ENCODE measurements at regions not wholly inside any gene's neighbourhood (a gene's known extent, or its start where the extent isn't known, plus 50 kb on each side); places are given as distances from the start of the nearest gene placed in this dataset.

DNA sequence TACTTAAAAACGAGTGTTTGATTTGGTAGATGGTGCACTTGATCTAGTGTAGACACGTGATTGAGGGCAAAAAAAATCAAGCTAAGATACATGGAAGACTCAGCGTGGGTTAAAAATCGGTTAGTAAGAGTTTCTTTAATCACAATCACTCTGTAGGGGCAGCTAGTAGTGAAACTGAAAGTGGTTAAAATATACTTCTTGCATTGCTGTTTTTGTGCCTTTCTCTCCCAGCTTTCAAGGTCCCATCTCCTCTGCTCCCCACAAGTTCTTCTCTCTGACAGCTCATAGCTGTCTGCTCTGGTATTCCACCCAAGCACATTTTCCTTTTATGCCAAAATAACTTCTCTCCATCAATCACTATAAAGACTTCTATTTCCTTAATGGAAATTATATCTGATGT lies 1089.7 kb downstream of the EFNB2 start:
- DNase-seq: no peak

- no peak for DNase-seq
Observed at GRCh38 chr13:105442949-105443699, 1092.3 kb downstream of the EFNB2 start.

DNA sequence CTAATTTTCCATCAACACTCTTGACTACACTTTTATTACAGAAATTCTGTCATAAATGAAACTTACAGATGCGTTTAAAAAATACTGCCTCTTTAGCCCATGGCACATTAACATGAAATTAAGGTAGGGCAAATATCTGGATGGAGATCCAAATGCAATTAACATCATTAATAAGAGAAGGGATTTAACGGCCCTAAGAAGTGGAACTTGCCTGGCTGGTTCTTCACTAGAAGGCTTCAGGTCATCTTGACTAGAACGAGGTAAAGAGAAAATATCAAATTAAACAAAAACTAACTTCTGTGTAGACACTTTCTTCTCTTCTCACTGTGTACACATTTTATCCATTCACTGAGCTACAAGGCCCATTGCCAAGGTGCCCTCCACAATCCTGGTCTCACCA lies 1093.4 kb downstream of the EFNB2 start:
- no peak for DNase-seq

GRCh38 chr13:105441051-105441750 lies 1094.3 kb downstream of the EFNB2 start:
- DNase-seq: no peak

GRCh38 chr13:105436943-105437342 lies 1098.5 kb downstream of the EFNB2 start:
- no peak for DNase-seq

DNA sequence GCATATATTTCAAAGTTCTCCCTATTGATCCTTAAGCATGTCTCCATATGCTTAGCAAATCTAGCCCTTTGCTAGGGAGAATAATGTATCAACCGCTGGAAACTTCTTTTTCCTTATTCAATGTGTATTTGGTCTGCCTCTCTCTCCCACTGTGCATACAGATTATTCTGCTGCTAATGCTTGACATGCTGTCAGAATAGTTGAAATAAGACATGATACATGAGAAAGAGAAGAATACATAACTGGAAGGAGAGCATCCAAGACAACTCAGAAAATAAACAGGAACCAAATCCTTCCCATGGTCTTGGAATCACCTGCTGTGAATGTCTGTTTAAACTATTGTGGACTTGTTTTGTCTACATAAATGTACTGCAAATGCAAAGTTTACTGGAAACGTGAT lies 1103.0 kb downstream of the EFNB2 start:
- no peak for DNase-seq

DNA sequence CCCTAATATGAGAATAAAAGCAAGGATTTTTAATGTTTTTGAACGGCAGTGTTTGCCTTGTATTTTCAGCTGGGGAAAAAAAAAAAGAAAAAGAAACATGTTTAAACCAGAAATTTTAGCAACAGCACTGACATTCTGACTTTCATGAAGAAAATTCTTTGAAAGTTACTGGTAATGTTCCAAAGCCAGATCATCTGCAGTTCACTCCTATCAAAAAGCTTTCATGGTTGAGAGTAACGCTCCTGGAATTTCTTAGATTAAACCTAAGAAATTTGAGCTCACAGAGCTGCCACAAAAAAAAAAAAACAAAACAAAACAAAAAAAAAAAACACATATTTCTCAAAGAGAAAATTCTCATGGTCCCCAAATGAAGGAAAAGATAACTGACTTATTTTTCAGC lies 1106.7 kb downstream of the EFNB2 start:
- no peak for DNase-seq

DNA sequence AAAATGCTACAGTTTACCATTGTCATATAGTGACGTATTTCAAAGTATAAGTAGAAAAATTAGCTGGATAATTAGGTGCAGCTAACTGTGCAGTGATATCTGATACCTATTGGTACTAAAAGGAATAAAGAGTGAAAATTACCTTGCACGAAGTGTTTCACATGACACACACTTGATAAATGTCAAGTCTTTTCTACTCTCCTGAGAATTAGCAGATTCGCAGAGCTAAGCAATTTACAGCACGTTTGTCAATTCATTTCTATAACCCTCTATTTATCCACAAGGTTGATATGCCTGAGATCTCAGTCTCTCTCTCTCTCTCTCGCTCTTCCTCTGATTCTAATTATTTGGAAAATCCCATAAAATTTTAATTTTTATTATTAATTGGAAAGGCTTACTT lies 1109.0 kb downstream of the EFNB2 start:
- DNase-seq: no peak

- DNase-seq: no peak
Observed at GRCh38 chr13:105414639-105415038, 1120.8 kb downstream of the EFNB2 start.

- no peak for DNase-seq
Observed at GRCh38 chr13:105412171-105412570, 1123.3 kb downstream of the EFNB2 start.

- no peak for DNase-seq
Observed at GRCh38 chr13:105410602-105411001, 1124.9 kb downstream of the EFNB2 start.

DNA sequence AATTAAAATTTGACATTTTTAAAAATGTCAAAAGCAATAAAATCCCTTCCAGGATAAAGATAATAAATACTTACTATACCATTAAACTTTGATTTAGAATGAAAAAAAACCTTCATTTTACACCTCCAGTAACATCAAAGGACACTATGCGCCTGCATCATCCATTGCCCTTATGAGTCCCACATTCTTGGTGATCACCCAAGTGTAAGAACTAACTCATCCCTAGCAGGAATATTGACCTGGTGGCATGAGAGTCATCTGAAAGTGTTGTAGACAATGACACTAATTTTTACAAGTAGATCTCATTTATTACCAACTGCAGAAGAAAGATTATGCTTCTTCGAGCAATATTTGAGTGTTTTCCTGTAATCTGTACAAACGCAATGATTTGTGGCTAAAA lies 1128.9 kb downstream of the EFNB2 start:
- peak; percentile 26 for DNase-seq

GRCh38 chr13:105403086-105403485 lies 1132.4 kb downstream of the EFNB2 start:
- no peak for DNase-seq

- DNase-seq: no peak
Observed at GRCh38 chr13:105395041-105395440, 1140.4 kb downstream of the EFNB2 start.

GRCh38 chr13:105389373-105389772 lies 1146.1 kb downstream of the EFNB2 start:
- DNase-seq: no peak

DNA sequence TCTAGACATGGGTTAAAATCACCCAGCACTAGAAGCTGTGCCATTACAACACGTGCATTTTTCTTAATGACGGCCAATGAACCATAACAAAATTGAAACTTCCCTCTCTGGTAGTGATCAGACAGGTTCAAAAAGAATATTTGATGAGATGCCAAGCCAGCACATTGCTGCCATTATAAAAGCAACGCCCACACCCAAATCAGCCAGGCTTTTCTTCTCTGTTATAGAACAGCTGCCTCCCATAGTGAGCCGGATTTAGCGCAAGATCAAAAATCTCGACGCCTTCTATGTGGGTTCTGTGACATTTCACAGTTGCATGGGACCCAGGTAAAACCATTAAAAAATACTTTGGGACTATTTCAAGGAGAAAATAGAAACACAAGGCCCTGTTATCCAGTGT lies 1158.0 kb downstream of the EFNB2 start:
- no peak for DNase-seq

DNA sequence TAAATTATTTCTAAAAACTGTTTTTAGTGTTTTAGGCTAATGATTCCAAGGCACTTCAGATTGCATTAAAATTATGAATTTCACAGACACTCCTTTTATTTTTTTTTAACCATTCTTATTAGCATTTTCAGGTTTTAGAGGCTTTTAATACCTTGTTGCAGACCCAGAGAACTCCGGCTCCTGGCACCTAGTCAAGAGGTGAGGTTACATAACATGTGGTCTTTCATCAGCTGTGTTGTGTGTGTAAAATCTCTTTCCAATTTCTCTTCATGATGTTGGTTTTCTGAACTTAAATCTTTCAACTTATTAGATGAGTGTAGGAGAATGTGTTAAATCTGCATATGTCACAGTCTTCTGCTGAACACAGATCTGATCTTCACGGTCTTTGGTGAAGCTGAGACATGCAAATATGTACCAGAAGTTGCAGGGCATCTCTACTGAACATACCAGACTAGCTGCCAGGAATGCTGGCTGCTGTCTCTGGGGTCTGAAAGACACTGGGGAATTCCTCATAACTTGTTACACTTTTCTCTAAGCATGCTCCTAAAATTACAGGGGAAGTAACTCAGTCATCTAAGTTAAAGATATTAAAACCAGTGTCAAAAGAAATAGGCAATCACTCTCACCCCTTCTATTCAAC lies 1165.3 kb downstream of the EFNB2 start:
- DNase-seq: no peak

DNA sequence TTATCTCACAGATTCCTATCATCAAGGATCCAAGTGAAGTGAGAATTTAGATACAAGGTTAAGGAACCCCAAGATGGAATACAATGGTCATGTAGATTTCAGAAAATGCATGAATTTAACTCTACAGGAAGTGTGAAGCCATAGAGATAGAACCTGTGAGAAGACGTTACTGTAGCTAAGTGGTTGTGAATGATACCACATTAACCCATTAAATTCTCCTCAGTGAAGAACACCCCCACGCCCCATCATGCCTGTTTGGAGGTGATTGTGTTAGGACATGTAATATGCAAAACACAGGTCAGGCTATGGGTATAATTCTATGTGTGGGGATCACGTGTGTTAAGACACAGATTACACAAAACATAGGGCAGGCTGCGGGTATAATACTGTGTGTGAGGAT lies 1166.7 kb downstream of the EFNB2 start:
- DNase-seq: no peak

DNA sequence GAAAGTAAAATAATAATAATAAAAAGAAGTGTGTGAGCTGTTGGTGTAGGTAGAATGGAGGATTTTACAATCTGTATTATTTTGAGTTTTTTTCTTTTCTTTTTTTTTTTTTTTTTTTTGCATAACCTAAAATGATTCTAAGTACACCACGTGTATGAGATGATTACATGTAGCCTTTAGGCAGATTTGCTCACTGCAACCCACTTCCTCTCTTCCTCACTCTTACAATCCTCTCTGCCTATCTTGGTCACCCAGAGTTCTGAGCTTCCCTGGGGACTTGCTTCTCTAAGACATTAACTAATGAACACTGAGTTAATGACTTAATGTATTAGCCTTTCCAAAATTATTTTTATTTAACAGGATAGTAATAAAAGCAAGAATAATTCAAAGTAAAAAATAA lies 1169.6 kb downstream of the EFNB2 start:
- no peak for DNase-seq

- DNase-seq: no peak
Observed at GRCh38 chr13:105365021-105365550, 1170.4 kb downstream of the EFNB2 start.

DNA sequence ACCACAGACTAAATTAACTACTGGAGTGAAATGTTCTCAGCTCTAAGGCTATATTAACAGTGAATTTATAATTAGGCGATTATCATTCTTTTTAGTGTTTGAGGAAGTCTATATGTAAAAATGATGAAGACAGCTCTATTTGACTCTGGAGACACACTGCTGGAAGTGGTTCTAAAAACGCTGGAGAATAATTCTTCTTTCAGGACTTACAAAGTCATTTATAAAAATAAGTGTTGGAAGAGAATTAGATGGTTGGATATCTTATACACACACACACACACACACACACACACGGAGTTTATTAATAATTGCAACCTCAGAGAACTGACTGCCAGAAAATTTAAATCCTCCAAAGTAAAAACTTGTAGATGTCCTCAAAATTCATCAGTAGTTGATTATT lies 1171.3 kb downstream of the EFNB2 start:
- no peak for DNase-seq

DNA sequence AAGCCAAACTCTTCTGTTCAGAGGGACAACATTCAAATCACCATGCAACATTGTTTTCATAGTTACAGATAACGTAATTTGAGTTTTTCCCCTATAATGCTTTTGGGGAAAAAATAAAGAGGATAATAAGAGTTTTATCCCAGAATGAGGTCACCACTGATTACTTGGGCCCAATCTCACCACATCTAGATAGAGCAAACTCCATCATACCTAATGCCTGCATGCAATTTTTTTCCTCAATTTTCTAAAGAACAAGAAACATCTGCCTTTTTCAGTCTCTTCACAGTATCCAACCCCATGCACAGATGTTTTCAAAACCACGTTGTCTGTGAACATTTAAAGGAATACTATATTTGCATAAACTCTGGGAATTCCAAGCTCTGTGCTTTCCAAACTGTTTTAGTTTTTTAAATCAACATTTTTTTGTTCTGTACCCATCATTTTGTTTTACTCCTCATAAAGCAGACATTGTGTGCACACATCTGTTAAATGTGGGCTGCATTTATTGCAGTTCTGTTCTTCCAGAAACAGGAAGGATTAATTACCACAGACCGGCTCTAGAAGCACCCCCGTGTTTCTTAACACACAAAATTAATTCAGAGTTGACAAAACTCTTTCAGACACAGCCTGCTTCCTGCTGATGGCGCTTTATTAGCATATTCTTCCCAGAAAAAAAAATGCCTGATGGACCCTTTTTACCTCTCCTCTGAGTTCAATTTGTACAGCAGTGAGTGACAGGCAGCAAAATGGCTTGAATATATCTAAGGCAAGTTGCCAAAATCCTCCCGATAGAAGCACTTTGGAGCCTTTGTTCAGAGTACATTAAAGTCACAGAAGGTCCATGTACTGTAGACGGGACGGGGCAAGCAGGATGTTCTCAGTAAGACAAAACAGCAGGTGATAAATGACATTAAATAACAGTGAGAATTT lies 1171.9 kb downstream of the EFNB2 start:
- no peak for DNase-seq

Measured in renal pelvis (tissue), 1 donor.